ENCODE measurements at regions not wholly inside any gene's neighbourhood (a gene's known extent, or its start where the extent isn't known, plus 50 kb on each side); places are given as distances from the start of the nearest gene placed in this dataset.

- H3K4me1 Mint-ChIP-seq (ENCODE audit: low read depth): no peaks in the 10 kb centered on the region
Measured at GRCh38 chr7:26486153-26486552, 194.5 kb downstream of the SNX10 start.

GRCh38 chr7:26487780-26488515, 196.3 kb downstream of the SNX10 start:
- POLR2A ChIA-PET: no interaction called here
- no peak for DNase-seq
- Mint-ChIP-seq H3K9me3 (no peaks in the 10 kb centered on the region), H3K27ac (no peak overlapping the region), H3K27me3 (peaks cover 6% of the 10 kb centered on the region), H3K36me3 (ENCODE audit: low read depth) (no peaks in the 10 kb centered on the region), H3K4me3 (no peak overlapping the region), H3K4me1 (ENCODE audit: low read depth) (no peaks in the 10 kb centered on the region)
- CTCF ChIA-PET: no interaction called here
- TF ChIP-seq CTCF (IDR thresholded peaks at IDR 0.05): no peak
- intact Hi-C loops (cut with micrococcal nuclease): no loop called here
- no peak for ATAC-seq

More at GRCh38 chr7:26486153-26486552, 194.5 kb downstream of the SNX10 start:
- H3K9me3 Mint-ChIP-seq: no peaks in the 10 kb centered on the region
- H3K4me3 Mint-ChIP-seq: no peak overlapping the region
- ChIA-PET POLR2A (no interaction called here), CTCF (no interaction called here)
- peaks cover 10% of the 10 kb centered on the region for H3K27me3 Mint-ChIP-seq
- TF ChIP-seq CTCF (IDR thresholded peaks at IDR 0.05): no peak
- intact Hi-C loops (cut with micrococcal nuclease): no loop called here
- ATAC-seq (no peak), DNase-seq (no peak)
- H3K36me3 Mint-ChIP-seq (ENCODE audit: low read depth): no peaks in the 10 kb centered on the region
- H3K27ac Mint-ChIP-seq: no peak overlapping the region

- intact Hi-C loops (cut with micrococcal nuclease): no loop called here
- ChIA-PET CTCF (no interaction called here), POLR2A (no interaction called here)
- no peak for DNase-seq
- H3K4me3 Mint-ChIP-seq: no peak overlapping the region
- no peaks in the 10 kb centered on the region for H3K9me3 Mint-ChIP-seq
- H3K27me3 Mint-ChIP-seq: peaks cover 2% of the 10 kb centered on the region
- no peak overlapping the region for H3K27ac Mint-ChIP-seq
- no peaks in the 10 kb centered on the region for H3K4me1 Mint-ChIP-seq (ENCODE audit: low read depth)
- ATAC-seq: no peak
- no peak for TF ChIP-seq CTCF (IDR thresholded peaks at IDR 0.05)
- no peaks in the 10 kb centered on the region for H3K36me3 Mint-ChIP-seq (ENCODE audit: low read depth)
Measured at GRCh38 chr7:26489391-26489790, 197.7 kb downstream of the SNX10 start.

GRCh38 chr7:26489906-26490639, 198.4 kb downstream of the SNX10 start:
- no peaks in the 10 kb centered on the region for H3K36me3 Mint-ChIP-seq (ENCODE audit: low read depth)
- no peak for TF ChIP-seq CTCF (IDR thresholded peaks at IDR 0.05)
- no peaks in the 10 kb centered on the region for H3K4me1 Mint-ChIP-seq (ENCODE audit: low read depth)
- POLR2A ChIA-PET: no interaction called here
- no peaks in the 10 kb centered on the region for H3K9me3 Mint-ChIP-seq
- no peak overlapping the region for H3K27ac Mint-ChIP-seq
- CTCF ChIA-PET: no interaction called here
- DNase-seq (no peak), ATAC-seq (no peak)
- intact Hi-C loops (cut with micrococcal nuclease): no loop called here
- H3K27me3 Mint-ChIP-seq: peaks cover 2% of the 10 kb centered on the region
- H3K4me3 Mint-ChIP-seq: no peak overlapping the region

Data from activated CD8-positive, alpha-beta T cell treated with anti-CD3 and anti-CD28 coated beads for 36 hours (primary cell).